Central memory CD8-positive, alpha-beta T cell (primary cell): ENCODE measurements at regions not wholly inside any gene's neighbourhood (a gene's known extent, or its start where the extent isn't known, plus 50 kb on each side); places are given as distances from the start of the nearest gene placed in this dataset.

Experiments
- ATAC-seq: fragments of 150-1000 bp; cut with Tn5 transposase; replicated peaks from 2 replicates; pipeline ENCODE4 v1.10.0; 2022; ENCODE audit warnings: mild to moderate bottlenecking, moderate FRiP score, moderate number of reproducible peaks; ENCODE audit not compliant: poor library complexity, severe bottlenecking; ENCODE audit errors: extremely low read depth
- DNase-seq, 2 donors: peaks; one replicate each; pipeline ENCODE4 v3.0.0; 2021; ENCODE audit warnings: low spot score in 2 of 2
- H3K27ac Mint-ChIP-seq: one replicate; pipeline ENCODE4 v1.8.0; 2022; ENCODE audit warnings: low read depth, mild to moderate bottlenecking, moderate library complexity, mixed read lengths
- H3K27me3 Mint-ChIP-seq: one replicate; pipeline ENCODE4 v1.8.0; 2022; ENCODE audit warnings: mixed read lengths
- H3K36me3 Mint-ChIP-seq: one replicate; pipeline ENCODE4 v1.8.0; 2022; ENCODE audit warnings: mild to moderate bottlenecking, moderate library complexity, mixed read lengths; ENCODE audit not compliant: insufficient read depth
- H3K4me1 Mint-ChIP-seq: one replicate; pipeline ENCODE4 v1.8.0; 2022; ENCODE audit warnings: mixed read lengths
- H3K4me3 Mint-ChIP-seq: one replicate; pipeline ENCODE4 v1.8.0; 2022; ENCODE audit warnings: mild to moderate bottlenecking, moderate library complexity, mixed read lengths
- H3K9me3 Mint-ChIP-seq: one replicate; pipeline ENCODE4 v1.8.0; 2022; ENCODE audit warnings: mixed read lengths

GRCh38 chr5:110359221-110359620 lies 367.2 kb downstream of the TMEM232 start:
- no peaks in the 10 kb centered on the region for H3K36me3 Mint-ChIP-seq
- no peaks in the 10 kb centered on the region for H3K4me1 Mint-ChIP-seq
- no peak overlapping the region for H3K4me3 Mint-ChIP-seq
- no peaks in the 10 kb centered on the region for H3K9me3 Mint-ChIP-seq
- ATAC-seq (no peak), DNase-seq (no peak)
- no peak overlapping the region for H3K27ac Mint-ChIP-seq
- H3K27me3 Mint-ChIP-seq = peaks cover 17% of the 10 kb centered on the region

GRCh38 chr5:110361471-110361870 lies 365.0 kb downstream of the TMEM232 start:
- Mint-ChIP-seq H3K27me3 (peaks cover 17% of the 10 kb centered on the region), H3K36me3 (peaks cover 1% of the 10 kb centered on the region), H3K9me3 (no peaks in the 10 kb centered on the region), H3K4me1 (no peaks in the 10 kb centered on the region), H3K4me3 (no peak overlapping the region), H3K27ac (no peak overlapping the region)
- ATAC-seq (no peak), DNase-seq (no peak)

GRCh38 chr5:110362261-110362660 lies 364.2 kb downstream of the TMEM232 start:
- ATAC-seq (no peak), DNase-seq (no peak)
- H3K4me1 Mint-ChIP-seq = no peaks in the 10 kb centered on the region
- peaks cover 1% of the 10 kb centered on the region for H3K36me3 Mint-ChIP-seq
- H3K27me3 Mint-ChIP-seq = peaks cover 13% of the 10 kb centered on the region
- H3K9me3 Mint-ChIP-seq = no peaks in the 10 kb centered on the region
- H3K4me3 Mint-ChIP-seq = no peak overlapping the region
- H3K27ac Mint-ChIP-seq = no peak overlapping the region

GRCh38 chr5:110366716-110367115 lies 359.8 kb downstream of the TMEM232 start:
- no peak for DNase-seq
- no peak overlapping the region for H3K4me3 Mint-ChIP-seq
- H3K27ac Mint-ChIP-seq = no peak overlapping the region
- ATAC-seq = no peak
- H3K4me1 Mint-ChIP-seq = no peaks in the 10 kb centered on the region
- no peaks in the 10 kb centered on the region for H3K9me3 Mint-ChIP-seq
- peaks cover 10% of the 10 kb centered on the region for H3K27me3 Mint-ChIP-seq
- H3K36me3 Mint-ChIP-seq = peaks cover 1% of the 10 kb centered on the region
